GM20000 (cell line): ENCODE measurements at regions not wholly inside any gene's neighbourhood (a gene's known extent, or its start where the extent isn't known, plus 50 kb on each side); places are given as distances from the start of the nearest gene placed in this dataset.

ENCODE experiments used
- DNase-seq: peaks from one replicate; pipeline ENCODE4 v3.0.0; 2012; ENCODE audit warnings: low spot score
- TF ChIP-seq, protein P1 (sequence below): IDR thresholded peaks from 2 replicates; pipeline ENCODE4 v1.5.1; 2012; ENCODE audit warnings: mild to moderate bottlenecking, control low read depth; ENCODE audit errors: extremely low read depth, missing control alignments

DNA sequence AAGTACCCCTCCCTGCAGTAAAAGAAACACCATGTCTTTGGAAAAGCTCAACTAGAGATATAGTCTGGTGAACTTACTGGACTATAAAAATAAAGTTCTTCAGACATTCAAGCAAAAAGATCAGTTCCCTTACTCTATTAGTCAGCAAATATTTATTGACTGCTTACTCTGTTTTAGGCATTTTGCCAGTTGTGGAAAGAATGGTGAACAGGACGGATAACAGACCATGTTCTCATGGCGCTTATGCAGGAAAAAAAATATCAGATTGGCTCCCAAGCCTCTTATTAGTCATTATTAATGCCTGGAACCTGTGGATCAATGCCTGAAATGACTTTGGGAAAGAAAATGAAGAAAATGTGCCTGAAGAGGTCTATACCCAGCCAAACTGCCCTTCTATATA lies 282.2 kb upstream of the EPHA7 start:
- TF ChIP-seq, protein P1, sequence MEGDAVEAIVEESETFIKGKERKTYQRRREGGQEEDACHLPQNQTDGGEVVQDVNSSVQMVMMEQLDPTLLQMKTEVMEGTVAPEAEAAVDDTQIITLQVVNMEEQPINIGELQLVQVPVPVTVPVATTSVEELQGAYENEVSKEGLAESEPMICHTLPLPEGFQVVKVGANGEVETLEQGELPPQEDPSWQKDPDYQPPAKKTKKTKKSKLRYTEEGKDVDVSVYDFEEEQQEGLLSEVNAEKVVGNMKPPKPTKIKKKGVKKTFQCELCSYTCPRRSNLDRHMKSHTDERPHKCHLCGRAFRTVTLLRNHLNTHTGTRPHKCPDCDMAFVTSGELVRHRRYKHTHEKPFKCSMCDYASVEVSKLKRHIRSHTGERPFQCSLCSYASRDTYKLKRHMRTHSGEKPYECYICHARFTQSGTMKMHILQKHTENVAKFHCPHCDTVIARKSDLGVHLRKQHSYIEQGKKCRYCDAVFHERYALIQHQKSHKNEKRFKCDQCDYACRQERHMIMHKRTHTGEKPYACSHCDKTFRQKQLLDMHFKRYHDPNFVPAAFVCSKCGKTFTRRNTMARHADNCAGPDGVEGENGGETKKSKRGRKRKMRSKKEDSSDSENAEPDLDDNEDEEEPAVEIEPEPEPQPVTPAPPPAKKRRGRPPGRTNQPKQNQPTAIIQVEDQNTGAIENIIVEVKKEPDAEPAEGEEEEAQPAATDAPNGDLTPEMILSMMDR: no peak
- no peak for DNase-seq

DNA sequence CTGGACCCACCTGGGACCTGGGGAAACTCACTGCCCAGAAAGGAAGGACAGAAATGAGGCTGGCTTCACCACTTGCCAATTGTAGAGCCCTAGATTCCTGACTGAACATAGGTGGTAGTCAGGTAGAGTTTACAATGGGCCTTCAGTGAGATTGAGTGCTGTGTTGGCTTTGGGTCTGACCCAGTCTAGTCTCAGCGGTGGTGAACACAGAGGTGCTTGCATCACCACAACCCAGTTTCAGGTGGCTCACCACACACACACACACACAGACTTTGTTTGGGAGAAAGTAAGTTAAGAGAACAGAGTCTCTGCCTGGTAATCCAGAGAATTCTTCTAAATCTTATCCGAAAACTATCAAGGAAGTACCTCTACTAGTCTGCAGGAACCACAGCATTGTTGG lies 266.1 kb upstream of the EPHA7 start:
- DNase-seq: no peak
- TF ChIP-seq, protein P1: no peak

DNA sequence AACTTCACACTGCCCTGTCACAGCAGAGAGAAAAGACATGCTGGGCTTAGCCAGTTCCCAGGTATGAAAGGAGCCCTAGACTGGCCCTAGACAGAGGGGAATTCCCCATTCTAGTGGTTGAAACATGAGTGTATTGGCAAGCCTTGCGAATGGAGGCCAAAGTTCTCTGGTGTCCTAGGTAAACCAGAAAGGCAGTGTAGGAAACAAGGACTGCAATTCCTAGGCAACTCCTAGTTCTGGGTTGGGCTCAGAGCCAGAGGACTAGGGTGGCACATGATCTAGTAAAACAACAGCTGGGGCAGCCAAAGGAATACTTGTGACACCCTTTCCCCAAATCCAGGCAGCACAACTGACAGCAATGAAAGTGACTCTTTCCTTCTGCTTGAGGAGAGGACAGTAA lies 265.0 kb upstream of the EPHA7 start:
- TF ChIP-seq, protein P1: no peak
- DNase-seq: no peak

DNA sequence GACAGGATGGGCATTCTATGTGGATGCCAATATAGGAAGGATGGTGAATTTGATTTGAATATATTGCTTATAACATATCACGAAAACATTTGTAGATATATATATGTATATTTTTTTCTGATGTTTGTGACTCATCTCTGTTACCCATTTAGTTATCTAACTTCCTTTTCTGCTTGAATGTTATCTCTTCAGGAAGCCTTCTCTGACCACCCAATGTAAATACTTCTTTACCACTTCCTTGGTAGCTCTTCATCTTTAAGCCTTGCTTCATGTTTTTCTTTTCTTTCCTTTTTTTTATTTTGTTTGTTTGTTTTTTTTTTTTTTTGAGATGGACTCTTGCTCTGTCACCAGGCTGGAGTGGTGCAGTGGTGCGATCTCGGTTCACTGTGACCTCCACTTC lies 260.5 kb upstream of the EPHA7 start:
- TF ChIP-seq, protein P1: no peak
- no peak for DNase-seq

DNA sequence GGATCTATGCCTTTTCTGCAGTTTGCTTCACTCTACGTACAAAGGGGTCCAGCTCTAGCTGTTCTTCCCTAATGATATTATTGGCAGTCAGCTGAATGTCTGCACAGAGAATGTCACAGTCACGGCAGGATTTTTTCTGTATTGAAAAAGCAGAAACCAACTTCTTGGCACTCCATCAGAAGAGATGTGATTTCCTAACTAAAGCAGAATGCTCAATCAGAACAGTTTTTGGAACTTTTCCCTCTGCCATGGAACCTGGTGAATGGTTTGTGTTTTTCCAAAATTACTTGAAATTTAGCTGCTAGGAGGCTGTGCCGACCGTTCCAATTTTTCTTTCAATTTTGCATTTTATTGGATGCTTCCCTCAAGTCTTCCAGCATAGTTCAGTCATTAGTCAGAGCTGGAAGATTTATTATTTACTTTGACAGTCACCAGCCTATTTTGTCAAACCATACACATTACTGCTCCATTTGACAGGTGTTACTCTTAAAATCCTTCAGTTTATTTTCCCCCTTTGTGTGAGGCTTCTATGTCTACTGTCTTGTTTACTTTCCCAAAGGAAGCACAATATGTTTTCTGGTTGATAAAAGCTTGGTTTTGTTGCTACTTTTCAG lies 259.6 kb upstream of the EPHA7 start:
- TF ChIP-seq, protein P1: no peak
- DNase-seq: no peak

DNA sequence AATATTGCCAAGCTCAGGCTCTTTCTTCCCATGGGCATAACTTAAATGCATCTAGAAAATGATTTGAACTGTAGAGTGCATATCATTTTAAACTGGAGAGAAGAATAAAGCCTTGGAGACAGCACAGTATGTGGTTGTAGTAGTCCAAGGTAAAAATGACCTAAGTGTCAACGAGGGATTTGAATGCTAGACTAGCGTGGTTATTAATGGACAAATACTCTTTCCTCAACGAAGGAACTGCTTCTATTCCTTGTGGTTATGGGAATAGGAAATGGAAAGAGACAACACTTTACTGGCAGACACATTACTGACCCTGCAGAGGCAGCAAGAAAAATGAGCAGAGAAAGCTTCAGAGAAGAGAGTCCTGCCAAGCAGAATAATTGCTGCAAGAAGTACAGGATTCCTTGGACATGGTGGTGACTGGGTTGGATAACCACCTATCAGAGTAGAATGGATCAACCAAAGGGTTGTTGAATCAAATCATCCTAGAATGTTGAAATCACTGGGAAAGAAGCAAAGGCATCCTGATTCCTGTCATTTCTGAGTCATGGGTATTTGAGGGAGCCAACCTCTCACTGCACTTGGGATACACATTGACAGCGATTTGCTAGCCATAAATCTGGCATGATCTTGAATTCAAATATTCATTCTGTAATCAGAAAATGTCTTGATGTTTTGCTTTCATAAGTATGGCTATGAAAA lies 258.1 kb upstream of the EPHA7 start:
- no peak for DNase-seq
- TF ChIP-seq, protein P1: no peak

DNA sequence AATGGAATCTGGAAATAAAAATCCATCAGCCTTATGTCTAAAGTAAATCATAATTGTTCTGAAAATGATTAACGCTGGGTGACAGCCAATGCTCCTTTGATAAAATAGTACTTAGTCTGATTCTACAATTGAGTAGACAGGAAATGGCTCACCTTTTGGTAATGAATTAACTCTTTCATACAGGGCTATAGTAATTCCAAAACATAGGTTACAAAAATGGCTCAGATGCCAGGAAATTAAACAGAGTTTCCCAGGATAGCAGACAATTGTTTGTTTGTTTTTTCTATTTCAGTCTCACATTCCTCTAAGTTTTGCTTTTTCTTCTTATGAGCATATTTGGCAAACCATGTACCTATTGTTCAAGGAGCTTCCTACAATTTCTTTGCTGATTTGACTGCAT lies 257.2 kb upstream of the EPHA7 start:
- DNase-seq: no peak
- TF ChIP-seq, protein P1: no peak
